ENCODE measurements at regions not wholly inside any gene's neighbourhood (a gene's known extent, or its start where the extent isn't known, plus 50 kb on each side); places are given as distances from the start of the nearest gene placed in this dataset.

GRCh38 chr4:28248269-28248668 lies 1387.6 kb downstream of the STIM2 start (continued):
- no peak for TF ChIP-seq ZBTB4 (CRISPR knock-in tag; IDR thresholded peaks at IDR 0.05)
- TF ChIP-seq NRF1 (conservative IDR thresholded peaks at IDR 0.05; ENCODE audit: low read depth, low read length): no peak
- no peak for TF ChIP-seq PKNOX1 (IDR thresholded peaks at IDR 0.05)
- no peak for TF ChIP-seq ZNF622 (IDR thresholded peaks at IDR 0.05)
- TF ChIP-seq MTA2 (IDR thresholded peaks at IDR 0.05; ENCODE audit: low read depth): peak; percentile 85; the same call in 1 of the 2 replicates
- TF ChIP-seq IRF4 (IDR thresholded peaks at IDR 0.05; ENCODE audit: low read depth, low read length): no peak
- TF ChIP-seq SIN3A (IDR thresholded peaks at IDR 0.05; ENCODE audit: low read depth, low read length): no peak
- TF ChIP-seq BRCA1 (IDR thresholded peaks at IDR 0.05; ENCODE audit: low read depth, low read length): no peak
- no peak for TF ChIP-seq GABPA (IDR thresholded peaks at IDR 0.05; ENCODE audit: low read depth)
- TF ChIP-seq MLLT1 (IDR thresholded peaks at IDR 0.05): 0 out of 2 replicates have a peak, but pooled peaks have one; percentile 26
- no peak for TF ChIP-seq MEF2B (IDR thresholded peaks at IDR 0.05; ENCODE audit: partially characterized antibody, poor library complexity, severe bottlenecking)
- no peak for TF ChIP-seq CREB1 (IDR thresholded peaks at IDR 0.05; ENCODE audit: low read depth)
- TF ChIP-seq TAF1 (IDR thresholded peaks at IDR 0.05; ENCODE audit: borderline replicate concordance, low read depth, low read length): no peak
- TF ChIP-seq RBBP5 (conservative IDR thresholded peaks at IDR 0.05): no peak
- TF ChIP-seq MXI1 (IDR thresholded peaks at IDR 0.05; ENCODE audit: low read depth, low read length): no peak
- no peak for TF ChIP-seq E2F8 (IDR thresholded peaks at IDR 0.05; ENCODE audit: low read depth, partially characterized antibody)
- no peak for TF ChIP-seq SRF (IDR thresholded peaks at IDR 0.05; ENCODE audit: low read depth in 2 of 2, low read length in 2 of 2)
- 0 out of 2 replicates have a peak, but pooled peaks have one; percentile 49 for TF ChIP-seq ZNF217 (IDR thresholded peaks at IDR 0.05)
- TF ChIP-seq IKZF1 (conservative IDR thresholded peaks at IDR 0.05): peak; percentile 62
- TF ChIP-seq USF2 (IDR thresholded peaks at IDR 0.05; ENCODE audit: borderline replicate concordance, low read depth, low read length): no peak
- TF ChIP-seq E2F4 (IDR thresholded peaks at IDR 0.05; ENCODE audit: low read depth, low read length): no peak
- TF ChIP-seq STAT1 (conservative IDR thresholded peaks at IDR 0.05): no peak

Measured in GM12878 (cell line).